HAP-1 (cell line): ENCODE measurements at regions not wholly inside any gene's neighbourhood (a gene's known extent, or its start where the extent isn't known, plus 50 kb on each side); places are given as distances from the start of the nearest gene placed in this dataset.

ENCODE experiments used
- DNase-seq, 2 experiments: peaks; one replicate each; pipeline ENCODE4 v3.0.0-alpha.2; 2016 to 2020; ENCODE audit warnings: low spot score in 2 of 2
- H3K27me3 ChIP-seq: fragments of 250-450 bp; sonication (Bioruptor Pico); 2 replicates; pipeline ENCODE4 v1.5.1; 2020; ENCODE audit warnings: low read depth, mild to moderate bottlenecking, moderate library complexity
- H3K36me3 ChIP-seq: fragments of 250-450 bp; sonication (Bioruptor Pico); replicated peaks from 2 replicates; pipeline ENCODE4 v1.5.1; 2020; ENCODE audit warnings: mild to moderate bottlenecking
- H3K4me1 ChIP-seq: fragments of 250-450 bp; sonication (Bioruptor Pico); 2 replicates; pipeline ENCODE4 v1.5.1; 2020; ENCODE audit warnings: mild to moderate bottlenecking
- H3K4me3 ChIP-seq: fragments of 250-450 bp; sonication (Bioruptor Pico); 2 replicates; pipeline ENCODE4 v1.5.1; 2020; ENCODE audit warnings: mild to moderate bottlenecking, moderate library complexity
- H3K9me3 ChIP-seq: fragments of 250-450 bp; sonication (Bioruptor Pico); 2 replicates; pipeline ENCODE4 v1.5.1; 2020; ENCODE audit warnings: mild to moderate bottlenecking, moderate library complexity
- in situ Hi-C: fragments of 300-500 bp; cut with MboI; formaldehyde crosslinking; loops from 3 replicates; pipeline ENCODE4 v1.14.3; 2020; ENCODE audit warnings: low sequenced_read_pairs, inconsistent platforms, mixed read lengths

GRCh38 chr1:10904396-10905358 lies 107.8 kb upstream of the TARDBP start:
- DNase-seq: no peak
- in situ Hi-C loops: no loop called here
- no peaks in the 10 kb centered on the region for H3K4me1 ChIP-seq
- no peak overlapping the region for H3K4me3 ChIP-seq
- no peaks in the 10 kb centered on the region for H3K36me3 ChIP-seq
- no peaks in the 10 kb centered on the region for H3K9me3 ChIP-seq
- no peaks in the 10 kb centered on the region for H3K27me3 ChIP-seq

GRCh38 chr1:10905841-10906655 lies 106.4 kb upstream of the TARDBP start:
- no peak for DNase-seq
- H3K27me3 ChIP-seq: no peaks in the 10 kb centered on the region
- in situ Hi-C loops: no loop called here
- H3K36me3 ChIP-seq: no peaks in the 10 kb centered on the region
- H3K9me3 ChIP-seq: no peaks in the 10 kb centered on the region
- no peaks in the 10 kb centered on the region for H3K4me1 ChIP-seq
- no peak overlapping the region for H3K4me3 ChIP-seq

GRCh38 chr1:10906866-10907519 lies 105.5 kb upstream of the TARDBP start:
- Histone ChIP-seq H3K9me3 (no peaks in the 10 kb centered on the region), H3K4me3 (no peak overlapping the region), H3K4me1 (no peaks in the 10 kb centered on the region), H3K36me3 (no peaks in the 10 kb centered on the region), H3K27me3 (no peaks in the 10 kb centered on the region)
- in situ Hi-C loops: no loop called here
- no peak for DNase-seq

GRCh38 chr1:10908266-10908665 lies 104.2 kb upstream of the TARDBP start:
- Histone ChIP-seq H3K4me1 (no peaks in the 10 kb centered on the region), H3K9me3 (no peaks in the 10 kb centered on the region), H3K36me3 (no peaks in the 10 kb centered on the region), H3K4me3 (no peak overlapping the region), H3K27me3 (no peaks in the 10 kb centered on the region)
- in situ Hi-C loops: no loop called here
- no peak for DNase-seq

- H3K27me3 ChIP-seq: no peaks in the 10 kb centered on the region
- in situ Hi-C loops: no loop called here
- H3K4me3 ChIP-seq: no peak overlapping the region
- H3K9me3 ChIP-seq: no peaks in the 10 kb centered on the region
- no peaks in the 10 kb centered on the region for H3K4me1 ChIP-seq
- DNase-seq: peak; percentile 17 to 86
- no peaks in the 10 kb centered on the region for H3K36me3 ChIP-seq
These were observed 102.5 kb upstream of the TARDBP start for GRCh38 chr1:10909697-10910680.

- DNase-seq: no peak
- Histone ChIP-seq H3K4me1 (no peaks in the 10 kb centered on the region), H3K9me3 (no peaks in the 10 kb centered on the region), H3K4me3 (no peak overlapping the region), H3K36me3 (no peaks in the 10 kb centered on the region), H3K27me3 (no peaks in the 10 kb centered on the region)
- in situ Hi-C loops: no loop called here
These were observed 101.6 kb upstream of the TARDBP start for GRCh38 chr1:10910681-10911489.

GRCh38 chr1:10911490-10912166 lies 100.8 kb upstream of the TARDBP start:
- H3K36me3 ChIP-seq: no peaks in the 10 kb centered on the region
- in situ Hi-C loops: no loop called here
- DNase-seq: no peak
- no peaks in the 10 kb centered on the region for H3K4me1 ChIP-seq
- no peak overlapping the region for H3K4me3 ChIP-seq
- H3K27me3 ChIP-seq: no peaks in the 10 kb centered on the region
- H3K9me3 ChIP-seq: no peaks in the 10 kb centered on the region

GRCh38 chr1:10912441-10912840 lies 100.0 kb upstream of the TARDBP start:
- DNase-seq: no peak
- Histone ChIP-seq H3K36me3 (no peaks in the 10 kb centered on the region), H3K4me3 (no peak overlapping the region), H3K9me3 (no peaks in the 10 kb centered on the region), H3K4me1 (no peaks in the 10 kb centered on the region), H3K27me3 (0 out of 2 replicates have a peak, but pooled peaks cover 4% of the 10 kb centered on the region)
- in situ Hi-C loops: no loop called here

GRCh38 chr1:10914056-10914455 lies 98.4 kb upstream of the TARDBP start:
- DNase-seq: no peak
- H3K4me3 ChIP-seq: no peak overlapping the region
- in situ Hi-C loops: no loop called here
- H3K9me3 ChIP-seq: no peaks in the 10 kb centered on the region
- peaks cover 13% of the 10 kb centered on the region; the same call in 1 of the 2 replicates for H3K27me3 ChIP-seq
- no peaks in the 10 kb centered on the region for H3K4me1 ChIP-seq
- H3K36me3 ChIP-seq: no peaks in the 10 kb centered on the region

GRCh38 chr1:10915594-10915993 lies 96.9 kb upstream of the TARDBP start:
- DNase-seq: no peak
- H3K36me3 ChIP-seq: no peaks in the 10 kb centered on the region
- H3K9me3 ChIP-seq: no peaks in the 10 kb centered on the region
- in situ Hi-C loops: no loop called here
- no peak overlapping the region for H3K4me3 ChIP-seq
- H3K4me1 ChIP-seq: no peaks in the 10 kb centered on the region
- H3K27me3 ChIP-seq: peaks cover 15% of the 10 kb centered on the region; the same call in 1 of the 2 replicates

- in situ Hi-C loops: no loop called here
- Histone ChIP-seq H3K36me3 (no peaks in the 10 kb centered on the region), H3K27me3 (peaks cover 16% of the 10 kb centered on the region; the same call in 1 of the 2 replicates), H3K4me1 (no peaks in the 10 kb centered on the region), H3K9me3 (no peaks in the 10 kb centered on the region), H3K4me3 (no peak overlapping the region)
- DNase-seq: no peak
These were observed 96.1 kb upstream of the TARDBP start for GRCh38 chr1:10916311-10916710.

- Histone ChIP-seq H3K9me3 (no peaks in the 10 kb centered on the region), H3K36me3 (no peaks in the 10 kb centered on the region), H3K27me3 (peaks cover 16% of the 10 kb centered on the region; the same call in 1 of the 2 replicates), H3K4me1 (no peaks in the 10 kb centered on the region), H3K4me3 (no peak overlapping the region)
- in situ Hi-C loops: no loop called here
- DNase-seq: no peak
These were observed 95.5 kb upstream of the TARDBP start for GRCh38 chr1:10916991-10917390.
